ENCODE measurements at regions not wholly inside any gene's neighbourhood (a gene's known extent, or its start where the extent isn't known, plus 50 kb on each side); places are given as distances from the start of the nearest gene placed in this dataset.

DNA sequence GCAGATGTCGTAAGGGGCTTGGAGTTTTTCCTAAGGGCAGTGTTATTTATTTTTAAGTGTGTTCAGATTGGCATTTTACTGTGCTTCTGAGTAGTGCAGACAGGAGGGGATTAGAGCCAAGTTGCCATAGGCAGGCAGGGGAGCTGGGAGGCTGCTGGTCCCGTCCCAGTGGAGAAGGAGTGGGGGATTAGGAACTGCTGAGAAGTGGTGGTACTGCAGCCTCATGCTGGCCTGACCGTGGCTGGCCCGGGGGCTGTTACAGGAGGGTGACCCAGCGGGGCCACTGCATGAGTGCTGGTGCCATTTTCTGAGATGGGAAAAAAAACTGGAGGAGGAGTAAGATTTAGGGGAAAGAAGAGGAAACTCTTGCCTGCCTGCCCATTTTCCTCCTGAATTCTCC is 52.3 kb upstream of the DLK1 start:
- TF ChIP-seq, protein P1, sequence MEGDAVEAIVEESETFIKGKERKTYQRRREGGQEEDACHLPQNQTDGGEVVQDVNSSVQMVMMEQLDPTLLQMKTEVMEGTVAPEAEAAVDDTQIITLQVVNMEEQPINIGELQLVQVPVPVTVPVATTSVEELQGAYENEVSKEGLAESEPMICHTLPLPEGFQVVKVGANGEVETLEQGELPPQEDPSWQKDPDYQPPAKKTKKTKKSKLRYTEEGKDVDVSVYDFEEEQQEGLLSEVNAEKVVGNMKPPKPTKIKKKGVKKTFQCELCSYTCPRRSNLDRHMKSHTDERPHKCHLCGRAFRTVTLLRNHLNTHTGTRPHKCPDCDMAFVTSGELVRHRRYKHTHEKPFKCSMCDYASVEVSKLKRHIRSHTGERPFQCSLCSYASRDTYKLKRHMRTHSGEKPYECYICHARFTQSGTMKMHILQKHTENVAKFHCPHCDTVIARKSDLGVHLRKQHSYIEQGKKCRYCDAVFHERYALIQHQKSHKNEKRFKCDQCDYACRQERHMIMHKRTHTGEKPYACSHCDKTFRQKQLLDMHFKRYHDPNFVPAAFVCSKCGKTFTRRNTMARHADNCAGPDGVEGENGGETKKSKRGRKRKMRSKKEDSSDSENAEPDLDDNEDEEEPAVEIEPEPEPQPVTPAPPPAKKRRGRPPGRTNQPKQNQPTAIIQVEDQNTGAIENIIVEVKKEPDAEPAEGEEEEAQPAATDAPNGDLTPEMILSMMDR (optimal IDR thresholded peaks at IDR 0.05 in 1 of 3, IDR thresholded peaks at IDR 0.05 in 1 of 3, conservative IDR thresholded peaks at IDR 0.05 in 1 of 3; ENCODE audit: extremely low read depth in 1 of 3, insufficient read depth in 2 of 3, low read length in 3 of 3), result no peak
- no peak for TF ChIP-seq EZH2 (IDR thresholded peaks at IDR 0.05; ENCODE audit: low read length)
